Tibial artery (tissue), 4 donors: ENCODE measurements at regions not wholly inside any gene's neighbourhood (a gene's known extent, or its start where the extent isn't known, plus 50 kb on each side); places are given as distances from the start of the nearest gene placed in this dataset.

Experiments used
- DNase-seq, 2 donors: peaks; one replicate each; pipeline ENCODE4 v3.0.0-alpha.2; 2019
- H3K27ac ChIP-seq, 2 donors: fragments of 200-600 bp; sonication (generic) in 1 of 2; 1 replicate in 1 of 2; 2 replicates in 1 of 2; pipeline ENCODE4 v1.5.1; 2018 to 2019; ENCODE audit warnings: mild to moderate bottlenecking in 1 of 2
- H3K27me3 ChIP-seq, 2 donors: fragments of 200-600 bp; sonication (generic) in 1 of 2; one replicate each; pipeline versions ENCODE4 v1.5.1 to v1.6.0; 2016 to 2019
- H3K36me3 ChIP-seq, 3 donors: fragments of 200-600 bp; sonication (generic) in 2 of 3; one replicate each; pipeline ENCODE4 v1.5.1; 2016 to 2019; ENCODE audit warnings: mild to moderate bottlenecking in 2 of 3
- H3K4me1 ChIP-seq, 4 donors: fragments of 200-600 bp; sonication (generic) in 2 of 4; 1 replicate in 3 of 4; 2 replicates in 1 of 4; pipeline ENCODE4 v1.5.1; 2016 to 2019
- H3K4me3 ChIP-seq, 2 donors: fragments of 200-600 bp; sonication (generic) in 1 of 2; 1 replicate in 1 of 2; 2 replicates in 1 of 2; pipeline ENCODE4 v1.5.1; 2018 to 2019; ENCODE audit warnings: mild to moderate bottlenecking in 2 of 2
- H3K9me3 ChIP-seq, 3 donors: fragments of 200-600 bp; sonication (generic) in 1 of 3; one replicate each; pipeline ENCODE4 v1.5.1; 2016 to 2019
- intact Hi-C: fragments of 100-400 bp; cut with DNase I; formaldehyde crosslinking; loops from one replicate; pipeline ENCODE4 v1.15.0; 2023; ENCODE audit warnings: low total_unique reads
- TF ChIP-seq, protein P1 (sequence below), 2 experiments: fragments of 200-600 bp in 1 of 2; fragments of 450-650 bp in 1 of 2; IDR thresholded peaks; one replicate each; pipeline ENCODE4 v1.5.1; 2017 to 2019; ENCODE audit warnings: antibody characterized with exemption in 2 of 2, mild to moderate bottlenecking in 1 of 2, moderate library complexity in 1 of 2

DNA sequence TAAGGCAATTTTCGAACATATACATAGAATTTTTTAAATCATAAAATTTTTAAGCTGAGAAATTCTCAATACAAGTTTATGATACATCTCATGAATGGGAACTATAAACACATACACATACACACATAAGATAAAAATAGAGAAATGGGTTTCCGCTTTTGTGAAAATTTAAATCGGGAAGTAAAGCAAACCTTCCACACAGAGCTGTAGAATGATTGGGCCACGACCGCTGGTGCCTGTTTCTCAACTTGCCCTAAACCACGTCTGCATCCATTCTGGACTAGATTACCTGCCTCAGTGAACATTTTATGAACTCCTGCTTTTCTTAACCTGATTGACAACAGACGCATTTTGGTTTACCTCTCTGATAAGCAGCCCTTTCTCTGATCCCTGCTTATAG lies 264.4 kb downstream of the SKAP2 start:
- Histone ChIP-seq H3K4me3 (no peak overlapping the region), H3K36me3 (no peaks in the 10 kb centered on the region), H3K9me3 (no peaks in the 10 kb centered on the region), H3K27ac (no peak overlapping the region), H3K4me1 (no peaks in the 10 kb centered on the region), H3K27me3 (no peaks in the 10 kb centered on the region)
- intact Hi-C loops = no loop called here
- TF ChIP-seq, protein P1, sequence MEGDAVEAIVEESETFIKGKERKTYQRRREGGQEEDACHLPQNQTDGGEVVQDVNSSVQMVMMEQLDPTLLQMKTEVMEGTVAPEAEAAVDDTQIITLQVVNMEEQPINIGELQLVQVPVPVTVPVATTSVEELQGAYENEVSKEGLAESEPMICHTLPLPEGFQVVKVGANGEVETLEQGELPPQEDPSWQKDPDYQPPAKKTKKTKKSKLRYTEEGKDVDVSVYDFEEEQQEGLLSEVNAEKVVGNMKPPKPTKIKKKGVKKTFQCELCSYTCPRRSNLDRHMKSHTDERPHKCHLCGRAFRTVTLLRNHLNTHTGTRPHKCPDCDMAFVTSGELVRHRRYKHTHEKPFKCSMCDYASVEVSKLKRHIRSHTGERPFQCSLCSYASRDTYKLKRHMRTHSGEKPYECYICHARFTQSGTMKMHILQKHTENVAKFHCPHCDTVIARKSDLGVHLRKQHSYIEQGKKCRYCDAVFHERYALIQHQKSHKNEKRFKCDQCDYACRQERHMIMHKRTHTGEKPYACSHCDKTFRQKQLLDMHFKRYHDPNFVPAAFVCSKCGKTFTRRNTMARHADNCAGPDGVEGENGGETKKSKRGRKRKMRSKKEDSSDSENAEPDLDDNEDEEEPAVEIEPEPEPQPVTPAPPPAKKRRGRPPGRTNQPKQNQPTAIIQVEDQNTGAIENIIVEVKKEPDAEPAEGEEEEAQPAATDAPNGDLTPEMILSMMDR (IDR thresholded peaks at IDR 0.05) = no peak
- no peak for DNase-seq

DNA sequence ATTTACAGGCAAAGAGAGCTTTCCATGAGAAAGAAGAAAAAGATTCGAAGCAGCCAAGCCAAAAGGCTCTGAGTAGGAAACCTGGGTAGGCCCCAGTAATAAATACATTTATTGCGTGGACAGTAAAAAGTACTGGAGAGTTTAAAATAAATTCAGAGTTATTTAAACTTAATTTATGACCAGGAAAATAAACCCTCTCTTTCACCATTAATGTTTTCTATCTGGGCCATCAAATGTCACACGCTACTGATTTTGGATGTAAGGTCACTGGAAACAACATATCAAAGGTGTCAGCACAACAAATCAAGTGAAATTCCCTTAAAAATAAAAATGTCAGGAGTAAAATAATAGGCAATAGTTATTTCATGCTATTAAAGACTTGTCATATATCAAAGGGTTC lies 264.0 kb downstream of the SKAP2 start:
- Histone ChIP-seq H3K9me3 (no peaks in the 10 kb centered on the region), H3K36me3 (no peaks in the 10 kb centered on the region), H3K4me3 (no peak overlapping the region), H3K27me3 (no peaks in the 10 kb centered on the region), H3K4me1 (no peaks in the 10 kb centered on the region), H3K27ac (no peak overlapping the region)
- no peak for DNase-seq
- TF ChIP-seq, protein P1 (IDR thresholded peaks at IDR 0.05) = no peak
- intact Hi-C loops = no loop called here

DNA sequence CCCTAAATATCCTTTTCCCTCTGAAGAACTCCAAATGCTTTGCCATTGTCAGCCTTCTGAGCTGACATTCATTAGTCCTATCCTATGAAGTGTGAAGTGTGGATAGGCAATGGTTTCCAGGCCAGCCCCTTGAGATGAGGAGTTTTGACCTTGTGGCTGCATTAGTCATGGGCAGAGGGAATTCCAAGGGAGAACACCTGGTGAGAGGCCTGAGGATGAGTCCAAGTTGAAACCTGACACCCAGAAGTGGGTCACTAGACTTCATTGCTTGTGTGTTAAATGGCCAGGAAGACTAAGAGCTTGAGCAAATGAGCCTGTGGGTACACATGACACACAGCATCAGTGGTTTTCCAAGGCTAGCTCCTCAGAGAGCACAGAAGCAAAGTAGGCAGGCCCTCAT lies 260.8 kb downstream of the SKAP2 start:
- no peaks in the 10 kb centered on the region for H3K4me1 ChIP-seq
- no peak for DNase-seq
- TF ChIP-seq, protein P1 (IDR thresholded peaks at IDR 0.05) = no peak
- no peaks in the 10 kb centered on the region for H3K36me3 ChIP-seq
- H3K4me3 ChIP-seq = no peak overlapping the region
- no peaks in the 10 kb centered on the region for H3K9me3 ChIP-seq
- no peaks in the 10 kb centered on the region for H3K27me3 ChIP-seq
- H3K27ac ChIP-seq = no peak overlapping the region
- intact Hi-C loops = no loop called here

DNA sequence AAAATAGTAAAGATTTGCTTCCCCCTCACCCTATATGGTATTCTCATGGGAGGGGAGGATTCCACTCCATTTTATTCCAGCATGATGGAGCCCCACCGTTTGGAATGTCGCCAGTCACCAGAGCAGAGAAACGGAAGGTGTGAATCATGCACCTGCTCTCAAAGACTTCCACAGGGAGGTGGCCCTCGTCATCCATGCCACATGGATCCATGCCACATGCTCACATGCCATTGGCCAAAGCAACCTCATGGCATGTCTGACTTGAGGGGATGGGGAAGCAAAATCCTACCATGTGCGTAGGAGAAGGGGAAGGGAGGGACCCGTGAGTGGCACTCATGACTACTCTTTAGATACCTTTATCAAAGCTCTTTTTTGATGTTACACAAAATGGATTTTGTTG lies 256.0 kb downstream of the SKAP2 start:
- DNase-seq = no peak
- H3K27ac ChIP-seq = no peak overlapping the region
- H3K9me3 ChIP-seq = no peaks in the 10 kb centered on the region
- no peaks in the 10 kb centered on the region for H3K4me1 ChIP-seq
- H3K27me3 ChIP-seq = no peaks in the 10 kb centered on the region
- TF ChIP-seq, protein P1 (IDR thresholded peaks at IDR 0.05) = no peak
- intact Hi-C loops = no loop called here
- H3K36me3 ChIP-seq = no peaks in the 10 kb centered on the region
- H3K4me3 ChIP-seq = no peak overlapping the region

DNA sequence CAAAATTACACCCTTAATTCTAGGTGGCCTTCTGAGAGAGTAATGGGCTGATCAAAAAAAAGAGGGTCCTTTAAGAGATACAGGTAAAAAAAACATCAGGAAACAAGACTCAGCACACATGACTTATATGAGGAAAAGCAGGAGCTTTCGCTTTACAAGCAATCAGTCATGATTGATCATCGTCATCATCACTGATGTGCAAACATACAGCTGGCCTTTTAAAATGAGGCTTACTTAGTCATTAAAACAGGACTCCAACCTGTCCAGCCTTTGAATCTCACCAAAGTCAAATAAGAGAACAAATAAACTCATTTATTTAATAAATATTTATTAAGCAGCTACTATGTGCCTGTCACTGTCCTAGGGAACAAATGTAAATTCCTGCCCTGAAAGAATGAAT lies 255.3 kb downstream of the SKAP2 start:
- no peak overlapping the region for H3K27ac ChIP-seq
- H3K4me1 ChIP-seq = no peaks in the 10 kb centered on the region
- intact Hi-C loops = no loop called here
- TF ChIP-seq, protein P1 (IDR thresholded peaks at IDR 0.05) = no peak
- H3K27me3 ChIP-seq = no peaks in the 10 kb centered on the region
- H3K9me3 ChIP-seq = no peaks in the 10 kb centered on the region
- no peak for DNase-seq
- no peaks in the 10 kb centered on the region for H3K36me3 ChIP-seq
- H3K4me3 ChIP-seq = no peak overlapping the region

DNA sequence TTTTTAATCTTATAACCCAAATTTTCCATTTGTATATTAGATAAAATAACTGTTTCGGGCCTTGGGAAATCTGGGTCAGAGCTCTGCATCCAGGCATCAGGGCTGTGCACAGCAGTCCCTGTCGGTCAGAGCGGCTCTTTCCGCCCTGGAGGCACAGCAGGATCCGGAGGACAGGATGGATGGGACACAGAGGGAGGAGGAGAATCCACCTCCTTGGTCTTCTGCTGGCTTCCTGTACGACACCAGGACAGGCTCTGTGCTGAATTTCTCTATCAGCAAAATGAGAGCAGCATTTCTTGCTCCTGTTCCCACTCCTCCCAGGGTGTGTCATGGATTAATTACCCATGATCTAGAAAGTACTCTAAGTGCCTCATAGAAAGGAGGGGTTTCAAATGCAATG lies 254.9 kb downstream of the SKAP2 start:
- H3K36me3 ChIP-seq = no peaks in the 10 kb centered on the region
- DNase-seq = no peak
- H3K9me3 ChIP-seq = no peaks in the 10 kb centered on the region
- TF ChIP-seq, protein P1 (IDR thresholded peaks at IDR 0.05) = no peak
- intact Hi-C loops = no loop called here
- no peak overlapping the region for H3K27ac ChIP-seq
- no peaks in the 10 kb centered on the region for H3K27me3 ChIP-seq
- H3K4me1 ChIP-seq = no peaks in the 10 kb centered on the region
- H3K4me3 ChIP-seq = no peak overlapping the region
